Activated CD8-positive, alpha-beta memory T cell treated with anti-CD3 and anti-CD28 coated beads, Interleukin-2, amount 10 ng/mL, durations not matched to agents 7 days and 5 days (primary cell): ENCODE measurements at regions not wholly inside any gene's neighbourhood (a gene's known extent, or its start where the extent isn't known, plus 50 kb on each side); places are given as distances from the start of the nearest gene placed in this dataset.

Experiments
- ATAC-seq: fragments of 150-1000 bp; cut with Tn5 transposase; one replicate; pipeline ENCODE4 v1.10.0; 2021; ENCODE audit warnings: moderate library complexity
- CTCF ChIA-PET: fragments of 350-600 bp; sonication (Branson Sonifier 250); formaldehyde crosslinking; loops from one replicate; lab custom pipeline; 2021; ENCODE audit warnings: antibody characterized with exemption; lab: Charles Lee
- DNase-seq: peaks from one replicate; pipeline ENCODE4 v3.0.0-alpha.2; 2020
- H3K27ac Mint-ChIP-seq: one replicate; pipeline ENCODE4 v1.8.0; 2021; ENCODE audit warnings: mild to moderate bottlenecking, mixed read lengths
- H3K27me3 Mint-ChIP-seq: one replicate; pipeline ENCODE4 v1.8.0; 2021; ENCODE audit warnings: mixed read lengths
- H3K36me3 Mint-ChIP-seq: one replicate; pipeline ENCODE4 v1.8.0; 2021; ENCODE audit warnings: mild to moderate bottlenecking, mixed read lengths
- H3K4me1 Mint-ChIP-seq: one replicate; pipeline ENCODE4 v1.8.0; 2021; ENCODE audit warnings: mixed read lengths
- H3K4me3 Mint-ChIP-seq: one replicate; pipeline ENCODE4 v1.8.0; 2021; ENCODE audit warnings: mild to moderate bottlenecking, moderate library complexity, mixed read lengths
- H3K9me3 Mint-ChIP-seq: one replicate; pipeline ENCODE4 v1.8.0; 2022; ENCODE audit warnings: low read depth, mixed read lengths

DNA sequence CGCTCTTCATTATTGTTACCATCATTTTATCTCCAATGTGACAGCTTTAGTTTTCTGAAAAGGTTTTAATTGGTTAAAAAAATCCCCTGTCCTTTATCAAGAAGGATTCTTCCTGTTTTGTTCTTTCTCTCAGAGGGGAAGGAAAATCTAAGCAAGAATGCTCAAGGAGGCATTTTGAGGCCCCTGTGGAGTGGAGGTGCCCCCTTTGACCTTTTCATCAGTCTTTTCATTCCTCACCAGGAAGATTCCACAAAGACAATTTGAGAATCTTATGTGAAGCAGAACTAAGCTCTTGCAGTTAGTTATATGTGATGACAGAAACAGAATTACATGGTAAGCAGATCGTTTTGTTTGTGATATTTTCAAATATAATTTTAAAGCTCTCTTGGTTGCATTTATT lies 489.6 kb downstream of the MAN2A1 start:
- DNase-seq (no peak), ATAC-seq (no peak)
- Mint-ChIP-seq H3K4me3 (no peak overlapping the region), H3K36me3 (no peaks in the 10 kb centered on the region), H3K4me1 (no peaks in the 10 kb centered on the region), H3K9me3 (no peaks in the 10 kb centered on the region), H3K27me3 (no peaks in the 10 kb centered on the region), H3K27ac (no peak overlapping the region)
- CTCF ChIA-PET: no interaction called here

DNA sequence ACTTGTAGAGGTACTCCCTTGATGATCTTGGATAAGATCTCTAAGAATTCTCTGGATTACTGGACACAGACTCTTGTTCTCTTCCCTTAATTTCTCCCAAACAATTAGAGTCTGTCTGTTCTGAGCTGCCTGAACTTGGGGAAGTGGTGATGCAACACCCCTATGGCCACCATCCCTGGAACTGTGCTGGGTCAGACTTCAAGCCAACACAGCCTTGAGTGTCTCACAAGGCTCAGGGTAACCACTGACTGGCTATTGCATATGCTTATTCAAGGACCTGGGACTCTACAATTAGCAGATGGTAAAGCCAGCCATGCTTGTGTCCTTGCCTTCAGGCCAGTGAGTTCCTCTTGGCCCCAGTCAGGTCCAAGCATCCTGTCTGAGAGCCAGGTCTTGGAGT lies 504.5 kb downstream of the MAN2A1 start:
- Mint-ChIP-seq H3K27ac (no peak overlapping the region), H3K36me3 (no peaks in the 10 kb centered on the region), H3K27me3 (no peaks in the 10 kb centered on the region), H3K9me3 (no peaks in the 10 kb centered on the region), H3K4me3 (no peak overlapping the region), H3K4me1 (no peaks in the 10 kb centered on the region)
- ATAC-seq (no peak), DNase-seq (no peak)
- CTCF ChIA-PET: no interaction called here

DNA sequence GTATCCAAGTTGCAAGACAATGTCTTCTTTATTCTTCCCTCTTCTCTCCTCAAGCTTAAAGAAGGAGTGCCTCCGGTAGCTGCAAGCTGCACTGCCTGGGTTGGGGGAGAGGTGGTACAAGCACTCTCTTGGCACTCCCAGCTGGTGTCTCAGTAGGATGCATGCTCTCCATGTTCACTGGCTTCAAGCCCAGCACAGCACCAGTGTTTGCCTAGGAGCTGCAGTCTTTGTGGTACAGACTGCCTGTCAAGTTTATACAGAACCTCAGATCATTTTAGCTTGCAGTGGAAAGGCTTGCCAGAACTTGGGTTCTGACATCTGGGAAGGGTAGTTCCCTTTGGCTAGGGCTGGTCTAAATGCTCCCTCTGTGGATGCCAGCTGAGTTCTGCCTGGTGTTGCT lies 505.6 kb downstream of the MAN2A1 start:
- H3K4me1 Mint-ChIP-seq: no peaks in the 10 kb centered on the region
- CTCF ChIA-PET: no interaction called here
- no peak overlapping the region for H3K4me3 Mint-ChIP-seq
- H3K27me3 Mint-ChIP-seq: no peaks in the 10 kb centered on the region
- H3K27ac Mint-ChIP-seq: no peak overlapping the region
- no peak for DNase-seq
- H3K9me3 Mint-ChIP-seq: no peaks in the 10 kb centered on the region
- no peak for ATAC-seq
- H3K36me3 Mint-ChIP-seq: no peaks in the 10 kb centered on the region

DNA sequence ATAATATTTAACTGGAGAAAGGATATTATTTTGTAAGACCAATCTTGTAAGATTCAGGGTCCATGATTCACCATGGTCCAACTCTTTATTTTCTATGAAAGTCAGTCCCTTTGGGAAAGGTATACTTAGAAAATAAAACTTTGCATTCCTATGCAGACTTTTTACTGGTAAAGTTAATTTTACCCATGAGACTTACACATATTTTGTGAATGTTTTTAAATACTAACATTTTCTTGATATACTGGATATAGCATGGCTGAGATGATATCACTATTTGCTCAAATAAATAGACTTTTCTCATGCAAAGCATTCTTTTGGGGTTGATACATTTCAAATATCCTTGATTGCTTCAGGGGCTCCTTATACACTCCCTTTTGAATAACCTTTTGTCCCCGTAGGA lies 512.1 kb downstream of the MAN2A1 start:
- no peaks in the 10 kb centered on the region for H3K36me3 Mint-ChIP-seq
- no peak overlapping the region for H3K4me3 Mint-ChIP-seq
- no peak overlapping the region for H3K27ac Mint-ChIP-seq
- H3K4me1 Mint-ChIP-seq: no peaks in the 10 kb centered on the region
- H3K9me3 Mint-ChIP-seq: no peaks in the 10 kb centered on the region
- CTCF ChIA-PET: no interaction called here
- no peaks in the 10 kb centered on the region for H3K27me3 Mint-ChIP-seq
- no peak for DNase-seq
- ATAC-seq: no peak

DNA sequence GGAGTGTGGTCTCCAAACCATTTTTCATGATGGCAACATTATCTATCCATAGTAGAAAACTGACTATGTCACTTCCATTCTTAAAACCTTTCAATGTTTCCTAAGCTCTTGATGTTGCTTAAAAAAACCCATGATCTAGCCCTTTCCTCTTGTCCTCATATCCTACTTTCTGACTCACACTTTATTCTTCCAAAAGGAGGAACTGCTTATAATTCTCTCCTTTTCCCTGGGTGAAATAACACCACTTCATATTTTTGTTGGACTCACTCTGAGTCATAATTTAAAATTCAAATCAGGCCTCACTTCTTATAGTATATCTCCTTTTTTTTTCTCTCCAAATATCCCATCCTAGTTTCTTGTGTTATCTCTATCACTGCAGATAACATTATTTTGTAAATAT lies 513.9 kb downstream of the MAN2A1 start:
- Mint-ChIP-seq H3K4me1 (no peaks in the 10 kb centered on the region), H3K36me3 (no peaks in the 10 kb centered on the region), H3K27me3 (no peaks in the 10 kb centered on the region), H3K27ac (no peak overlapping the region), H3K4me3 (no peak overlapping the region), H3K9me3 (no peaks in the 10 kb centered on the region)
- no peak for ATAC-seq
- DNase-seq: no peak
- CTCF ChIA-PET: no interaction called here

DNA sequence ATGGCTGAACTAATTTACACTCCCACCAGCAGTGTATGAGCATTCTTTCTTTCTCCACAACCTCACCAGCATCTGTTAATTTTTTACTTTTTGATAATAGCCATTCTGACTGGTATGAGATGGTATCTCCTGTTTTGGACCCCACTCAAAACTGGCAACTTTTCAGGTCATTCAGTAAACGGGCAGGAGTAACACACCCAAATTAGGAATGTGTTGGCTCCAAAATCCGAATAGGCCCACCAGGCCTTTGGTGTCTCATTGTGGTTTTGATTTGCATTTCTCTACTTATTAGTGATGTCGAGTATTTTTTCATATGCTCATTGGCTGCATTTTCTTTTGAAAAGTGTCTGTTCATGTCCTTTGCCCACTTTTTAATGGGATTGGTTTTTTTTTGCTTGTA lies 517.1 kb downstream of the TMEM232 start:
- Mint-ChIP-seq H3K27me3 (no peaks in the 10 kb centered on the region), H3K27ac (no peak overlapping the region), H3K9me3 (peaks cover 5% of the 10 kb centered on the region), H3K4me3 (no peak overlapping the region), H3K4me1 (no peaks in the 10 kb centered on the region), H3K36me3 (no peaks in the 10 kb centered on the region)
- DNase-seq (no peak), ATAC-seq (no peak)
- CTCF ChIA-PET: no interaction called here

DNA sequence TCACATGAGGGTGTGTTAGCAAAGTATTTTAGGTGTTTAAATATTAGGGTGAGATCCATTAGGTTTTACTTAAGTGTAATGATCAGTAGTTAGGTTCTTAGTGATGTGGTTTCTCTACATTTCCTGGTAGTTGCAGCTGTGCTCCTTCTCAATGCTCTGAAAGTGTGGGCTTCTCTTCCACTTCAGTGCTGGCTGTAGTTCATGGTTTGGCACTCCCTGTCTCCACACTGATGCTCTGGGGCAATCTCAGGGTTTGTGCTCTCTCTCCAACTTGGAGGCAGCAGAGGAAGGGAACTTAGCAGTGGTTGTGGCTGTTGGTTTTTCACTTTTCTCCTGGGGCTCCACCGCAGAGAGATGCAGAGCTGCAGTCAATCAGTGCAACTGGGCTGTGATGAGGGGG lies 507.5 kb downstream of the TMEM232 start:
- ATAC-seq (no peak), DNase-seq (no peak)
- Mint-ChIP-seq H3K4me3 (no peak overlapping the region), H3K9me3 (peaks cover 7% of the 10 kb centered on the region), H3K4me1 (no peaks in the 10 kb centered on the region), H3K36me3 (no peaks in the 10 kb centered on the region), H3K27ac (no peak overlapping the region), H3K27me3 (no peaks in the 10 kb centered on the region)
- CTCF ChIA-PET: no interaction called here

DNA sequence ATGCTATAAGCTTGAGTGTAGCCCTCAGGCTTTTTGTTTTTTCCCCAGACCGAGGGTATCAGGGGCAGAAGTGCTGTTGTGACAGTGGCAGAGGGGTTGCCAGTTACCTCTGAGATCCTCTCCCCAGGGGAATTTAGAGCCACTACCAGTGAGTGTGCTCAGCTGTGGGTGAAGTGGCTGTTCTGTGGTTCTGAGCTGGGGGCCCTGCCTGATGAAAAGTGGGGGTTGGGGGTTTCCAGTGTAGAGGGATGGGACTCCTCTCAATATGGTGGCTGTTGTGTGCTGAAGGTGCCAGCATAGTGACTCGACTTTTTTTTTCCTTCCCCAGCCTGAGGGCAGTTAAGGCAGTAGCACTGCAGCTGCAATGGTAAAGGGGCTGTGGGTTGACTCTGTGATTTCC lies 506.7 kb downstream of the TMEM232 start:
- H3K4me3 Mint-ChIP-seq: no peak overlapping the region
- no peak overlapping the region for H3K27ac Mint-ChIP-seq
- H3K4me1 Mint-ChIP-seq: no peaks in the 10 kb centered on the region
- peaks cover 7% of the 10 kb centered on the region for H3K9me3 Mint-ChIP-seq
- CTCF ChIA-PET: no interaction called here
- H3K36me3 Mint-ChIP-seq: no peaks in the 10 kb centered on the region
- no peak for DNase-seq
- no peaks in the 10 kb centered on the region for H3K27me3 Mint-ChIP-seq
- no peak for ATAC-seq

DNA sequence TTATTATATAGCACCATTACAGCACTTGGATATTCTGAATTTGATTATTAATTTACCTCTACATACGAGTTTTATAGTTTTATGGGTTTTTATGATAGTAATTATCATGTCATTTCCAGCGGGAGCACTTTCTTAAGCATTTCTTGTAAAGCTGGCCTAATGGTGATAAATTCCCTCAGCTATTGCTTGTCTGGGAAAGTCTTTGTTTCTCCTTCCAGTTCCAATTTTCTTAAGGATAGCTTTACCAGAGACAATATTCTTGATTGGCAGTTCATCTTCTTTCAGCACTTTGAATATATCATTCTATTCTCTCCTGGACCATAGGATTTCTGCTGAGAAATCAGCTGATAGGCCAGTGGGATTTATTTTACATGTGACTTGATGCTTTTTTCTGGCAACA lies 505.4 kb downstream of the TMEM232 start:
- Mint-ChIP-seq H3K27me3 (no peaks in the 10 kb centered on the region), H3K27ac (no peak overlapping the region), H3K36me3 (no peaks in the 10 kb centered on the region), H3K9me3 (peaks cover 6% of the 10 kb centered on the region), H3K4me1 (no peaks in the 10 kb centered on the region), H3K4me3 (no peak overlapping the region)
- ATAC-seq: no peak
- CTCF ChIA-PET: interaction anchor here (0.9 kb wide), 1 partner anchor 13 kb away, joined by 3 read pairs; no protein-coding TSS in a partner anchor
- no peak for DNase-seq

DNA sequence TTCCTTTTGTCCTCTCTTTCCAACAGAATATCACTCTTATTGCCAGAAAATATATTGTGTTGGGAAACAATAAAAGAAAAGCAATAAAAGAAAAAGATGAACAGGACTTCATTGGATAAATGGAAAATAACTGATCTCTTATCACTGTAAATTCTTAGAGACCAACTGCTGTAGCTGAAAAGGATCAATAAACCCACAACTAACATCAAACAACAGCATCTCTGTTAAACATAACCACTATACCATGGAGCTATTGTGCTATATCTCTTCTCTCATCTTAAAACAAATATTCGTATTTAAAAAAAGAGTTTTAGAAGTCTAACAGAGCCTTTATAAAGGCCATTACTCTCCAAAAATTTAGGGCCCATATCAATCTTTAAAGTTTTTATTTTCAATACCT lies 502.4 kb downstream of the TMEM232 start:
- CTCF ChIA-PET: no interaction called here
- Mint-ChIP-seq H3K4me3 (no peak overlapping the region), H3K27me3 (no peaks in the 10 kb centered on the region)

DNA sequence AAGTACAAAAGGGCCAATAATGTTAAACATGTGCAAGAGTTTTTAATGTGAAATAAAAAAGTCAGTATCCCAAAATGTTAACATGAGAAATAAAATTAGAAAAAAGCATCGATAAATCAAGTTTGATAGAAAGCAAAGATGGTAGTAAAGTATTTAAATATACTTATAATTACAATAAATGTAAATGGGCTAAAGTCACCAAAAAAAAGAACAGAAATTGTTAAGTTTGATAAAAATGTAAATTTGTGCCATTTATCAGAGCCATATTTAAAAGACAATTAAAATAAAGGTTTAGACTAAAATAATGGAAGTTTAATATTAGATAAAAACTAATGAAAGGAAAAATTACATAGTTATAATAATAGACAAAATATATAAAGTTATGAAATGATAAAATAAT lies 500.5 kb downstream of the TMEM232 start:
- H3K4me3 Mint-ChIP-seq: no peak overlapping the region
- no peak overlapping the region for H3K27ac Mint-ChIP-seq
- no peaks in the 10 kb centered on the region for H3K27me3 Mint-ChIP-seq
- H3K36me3 Mint-ChIP-seq: no peaks in the 10 kb centered on the region
- DNase-seq: no peak
- no peak for ATAC-seq
- CTCF ChIA-PET: no interaction called here
- no peaks in the 10 kb centered on the region for H3K4me1 Mint-ChIP-seq
- H3K9me3 Mint-ChIP-seq: peaks cover 9% of the 10 kb centered on the region

More for the DNA sequence above, 502.4 kb downstream of the TMEM232 start:
- Mint-ChIP-seq H3K9me3 (peaks cover 4% of the 10 kb centered on the region), H3K4me1 (no peaks in the 10 kb centered on the region), H3K36me3 (no peaks in the 10 kb centered on the region), H3K27ac (no peak overlapping the region)
- no peak for ATAC-seq
- DNase-seq: no peak

DNA sequence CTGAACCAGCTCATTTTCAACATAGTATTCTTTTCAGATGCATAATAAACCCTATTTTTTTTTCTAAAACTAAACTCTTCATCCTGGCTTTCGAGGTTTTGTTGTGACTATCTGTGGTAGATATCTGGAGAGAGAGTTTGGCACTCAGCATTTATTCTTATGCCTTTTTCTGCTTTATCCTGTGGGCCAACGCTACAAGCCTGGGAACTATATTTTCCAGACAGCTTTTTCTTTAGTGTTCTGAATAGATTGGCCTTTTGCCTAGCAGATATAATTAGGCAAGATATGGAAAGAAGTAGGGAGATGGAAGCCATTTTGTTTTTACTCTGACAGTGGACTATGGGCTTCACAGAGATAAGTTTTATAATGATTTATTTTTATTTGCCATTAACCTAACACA lies 486.7 kb downstream of the TMEM232 start:
- CTCF ChIA-PET: no interaction called here
- Mint-ChIP-seq H3K4me1 (no peaks in the 10 kb centered on the region), H3K4me3 (no peak overlapping the region), H3K27ac (no peak overlapping the region), H3K36me3 (no peaks in the 10 kb centered on the region), H3K9me3 (no peaks in the 10 kb centered on the region), H3K27me3 (no peaks in the 10 kb centered on the region)
- ATAC-seq (no peak), DNase-seq (no peak)

DNA sequence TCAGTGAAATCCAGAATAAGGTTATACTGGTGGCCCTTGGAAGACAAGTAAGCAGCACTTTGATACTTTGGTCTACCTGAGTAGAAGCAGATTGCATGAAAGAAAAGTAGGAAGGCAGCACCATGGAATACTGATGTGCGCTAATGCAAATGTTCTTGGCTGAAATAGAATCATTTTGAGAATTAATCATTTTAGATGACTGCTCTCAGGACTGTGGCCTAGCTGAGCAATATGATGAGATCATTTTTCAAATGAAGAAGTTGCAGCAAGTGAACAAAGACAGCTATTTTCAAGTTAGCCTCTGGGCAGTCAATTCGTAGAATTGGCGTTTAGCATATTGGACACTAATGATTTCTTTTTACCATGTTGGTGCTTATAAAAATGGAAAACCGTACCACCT lies 483.5 kb downstream of the TMEM232 start:
- H3K4me1 Mint-ChIP-seq: no peaks in the 10 kb centered on the region
- DNase-seq (no peak), ATAC-seq (no peak)
- CTCF ChIA-PET: no interaction called here
- no peaks in the 10 kb centered on the region for H3K27me3 Mint-ChIP-seq
- no peaks in the 10 kb centered on the region for H3K36me3 Mint-ChIP-seq
- no peaks in the 10 kb centered on the region for H3K9me3 Mint-ChIP-seq
- no peak overlapping the region for H3K4me3 Mint-ChIP-seq
- H3K27ac Mint-ChIP-seq: no peak overlapping the region

DNA sequence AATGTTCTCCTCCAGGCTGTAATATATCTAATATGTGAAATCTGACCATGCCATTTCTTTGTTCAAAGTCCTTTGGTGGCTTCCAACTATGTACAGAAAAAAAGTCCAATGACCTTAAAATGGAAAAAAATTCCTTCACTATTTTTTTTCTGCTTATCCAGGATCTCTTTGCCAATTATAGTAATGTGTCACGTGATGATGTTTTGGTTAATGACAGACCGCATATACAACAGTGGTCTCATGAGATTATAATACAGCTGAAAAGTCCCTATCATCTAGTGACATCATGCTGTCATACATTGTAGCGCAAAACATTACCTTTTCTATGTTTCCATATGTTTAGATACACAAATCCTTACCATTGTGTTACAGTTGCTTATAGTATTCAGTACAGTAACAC lies 477.6 kb downstream of the TMEM232 start:
- no peak overlapping the region for H3K4me3 Mint-ChIP-seq
- no peaks in the 10 kb centered on the region for H3K4me1 Mint-ChIP-seq
- no peak for DNase-seq
- ATAC-seq: no peak
- H3K36me3 Mint-ChIP-seq: no peaks in the 10 kb centered on the region
- no peaks in the 10 kb centered on the region for H3K27me3 Mint-ChIP-seq
- no peak overlapping the region for H3K27ac Mint-ChIP-seq
- CTCF ChIA-PET: no interaction called here
- H3K9me3 Mint-ChIP-seq: no peaks in the 10 kb centered on the region

DNA sequence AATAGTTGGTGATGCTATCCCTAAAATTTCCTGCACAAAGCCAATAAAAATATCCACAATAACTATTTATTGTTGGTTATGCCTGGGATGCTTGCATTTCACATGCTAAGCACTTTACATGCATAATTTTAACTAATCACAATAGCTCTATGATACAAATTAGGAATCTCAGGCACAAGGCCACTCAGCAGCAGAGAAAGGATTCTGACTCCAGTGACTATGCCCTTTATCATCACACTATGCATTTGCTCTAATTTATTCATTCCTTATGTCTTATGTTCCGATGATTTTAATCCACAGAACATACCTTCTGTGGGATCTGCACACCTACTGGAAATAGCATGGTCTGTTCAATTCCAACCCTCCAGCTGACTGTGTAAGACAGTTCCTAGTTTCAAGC lies 476.1 kb downstream of the TMEM232 start:
- no peaks in the 10 kb centered on the region for H3K9me3 Mint-ChIP-seq
- H3K4me1 Mint-ChIP-seq: no peaks in the 10 kb centered on the region
- H3K27me3 Mint-ChIP-seq: no peaks in the 10 kb centered on the region
- H3K27ac Mint-ChIP-seq: no peak overlapping the region
- ATAC-seq: no peak
- no peaks in the 10 kb centered on the region for H3K36me3 Mint-ChIP-seq
- CTCF ChIA-PET: no interaction called here
- DNase-seq: no peak
- H3K4me3 Mint-ChIP-seq: no peak overlapping the region
